SU-DHL-6 (cell line): ENCODE measurements at regions not wholly inside any gene's neighbourhood (a gene's known extent, or its start where the extent isn't known, plus 50 kb on each side); places are given as distances from the start of the nearest gene placed in this dataset.

Experiments used
- EZH2phosphoT487 ChIP-seq: fragments of 200-600 bp; sonication (generic), shearing (Covaris generic); conservative IDR thresholded peaks from 2 replicates; pipeline ENCODE4 v1.6.1; 2018; ENCODE audit warnings: mild to moderate bottlenecking, antibody characterized with exemption, low read length, moderate library complexity, mixed read lengths
- TF ChIP-seq, protein P1 (sequence below): fragments of 200-600 bp; sonication (generic); IDR thresholded peaks from one replicate; pipeline ENCODE4 v1.5.1; 2017; ENCODE audit warnings: antibody characterized with exemption, mild to moderate bottlenecking, low read length, moderate library complexity; ENCODE audit not compliant: insufficient read depth, poor library complexity, severe bottlenecking

DNA sequence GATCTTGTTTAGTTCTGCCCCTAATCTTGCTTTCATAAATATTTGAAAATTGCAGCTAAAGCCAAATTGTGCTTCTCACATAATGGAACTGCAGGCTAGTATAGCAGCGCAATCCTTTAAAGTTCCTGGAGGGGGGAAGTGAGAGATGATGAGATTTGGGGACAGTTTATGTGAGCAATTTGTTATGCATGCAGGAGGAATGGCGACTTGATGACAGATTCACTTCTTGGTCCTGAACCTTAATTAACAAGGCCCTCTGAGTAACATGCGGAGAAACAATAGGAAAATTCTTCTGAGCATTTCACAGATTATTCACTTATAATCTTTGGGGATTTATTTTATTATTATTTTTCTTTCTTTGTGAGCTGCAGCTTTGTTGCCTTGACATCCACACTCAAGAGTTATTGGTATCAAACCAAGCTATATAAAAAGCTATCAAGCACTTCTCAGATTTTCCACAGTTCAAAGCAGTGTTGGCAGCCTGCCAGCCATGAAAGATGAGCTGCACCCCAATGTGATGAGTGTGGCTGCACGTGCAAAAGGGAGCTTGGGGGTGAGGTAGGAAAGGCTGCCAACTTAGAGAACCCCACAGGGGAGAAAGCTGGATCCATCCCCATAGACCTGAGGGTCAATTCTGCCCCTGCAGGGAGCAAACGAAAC lies 1662.2 kb upstream of the FLRT2 start:
- TF ChIP-seq, protein P1, sequence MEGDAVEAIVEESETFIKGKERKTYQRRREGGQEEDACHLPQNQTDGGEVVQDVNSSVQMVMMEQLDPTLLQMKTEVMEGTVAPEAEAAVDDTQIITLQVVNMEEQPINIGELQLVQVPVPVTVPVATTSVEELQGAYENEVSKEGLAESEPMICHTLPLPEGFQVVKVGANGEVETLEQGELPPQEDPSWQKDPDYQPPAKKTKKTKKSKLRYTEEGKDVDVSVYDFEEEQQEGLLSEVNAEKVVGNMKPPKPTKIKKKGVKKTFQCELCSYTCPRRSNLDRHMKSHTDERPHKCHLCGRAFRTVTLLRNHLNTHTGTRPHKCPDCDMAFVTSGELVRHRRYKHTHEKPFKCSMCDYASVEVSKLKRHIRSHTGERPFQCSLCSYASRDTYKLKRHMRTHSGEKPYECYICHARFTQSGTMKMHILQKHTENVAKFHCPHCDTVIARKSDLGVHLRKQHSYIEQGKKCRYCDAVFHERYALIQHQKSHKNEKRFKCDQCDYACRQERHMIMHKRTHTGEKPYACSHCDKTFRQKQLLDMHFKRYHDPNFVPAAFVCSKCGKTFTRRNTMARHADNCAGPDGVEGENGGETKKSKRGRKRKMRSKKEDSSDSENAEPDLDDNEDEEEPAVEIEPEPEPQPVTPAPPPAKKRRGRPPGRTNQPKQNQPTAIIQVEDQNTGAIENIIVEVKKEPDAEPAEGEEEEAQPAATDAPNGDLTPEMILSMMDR, result no peak
- TF ChIP-seq EZH2phosphoT487, result no peak
